ENCODE measurements at regions not wholly inside any gene's neighbourhood (a gene's known extent, or its start where the extent isn't known, plus 50 kb on each side); places are given as distances from the start of the nearest gene placed in this dataset.

GRCh38 chr6:23735151-23735550 is 390.9 kb upstream of the NRSN1 start:
- TF ChIP-seq CTCF (IDR thresholded peaks at IDR 0.05; ENCODE audit: low read depth, low read length, poor library complexity, severe bottlenecking) (no peak), EZH2phosphoT487 (IDR thresholded peaks at IDR 0.05; ENCODE audit: borderline replicate concordance, low read length) (no peak)

Data from DOHH2 (cell line).